ENCODE measurements at regions not wholly inside any gene's neighbourhood (a gene's known extent, or its start where the extent isn't known, plus 50 kb on each side); places are given as distances from the start of the nearest gene placed in this dataset.

DNA sequence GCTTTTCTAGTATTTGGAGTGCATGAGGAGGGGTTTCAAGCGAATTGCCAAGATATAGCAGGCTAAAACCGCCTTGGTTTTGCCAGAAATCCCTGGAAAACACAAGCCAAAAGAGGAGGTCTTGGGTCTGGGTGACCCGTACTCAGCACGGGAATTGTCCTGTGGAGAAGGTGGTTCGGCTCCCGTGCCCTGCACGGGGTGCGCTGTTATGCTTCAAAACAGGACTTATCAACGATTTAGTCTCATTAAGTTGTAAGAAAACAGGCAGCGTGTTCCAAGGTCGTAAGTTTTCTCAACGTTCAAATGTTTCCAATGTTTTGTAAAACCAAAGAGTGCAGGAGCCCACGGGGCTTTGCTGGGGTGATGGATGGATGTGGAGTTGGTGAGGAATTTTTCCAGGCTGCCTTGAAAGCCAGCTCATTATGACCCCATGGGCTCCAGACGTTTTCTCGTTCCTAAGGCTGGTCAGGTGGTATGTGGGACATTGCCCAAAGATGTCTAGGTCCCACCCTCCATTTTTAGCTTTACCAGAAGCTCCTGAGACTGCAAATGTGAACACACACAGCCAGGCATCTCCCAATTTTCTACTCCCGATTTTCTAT is 75.4 kb upstream of the CLDN14 start:
- DNase-seq (ENCODE audit: low read depth in 2 of 2) = no peak

DNA sequence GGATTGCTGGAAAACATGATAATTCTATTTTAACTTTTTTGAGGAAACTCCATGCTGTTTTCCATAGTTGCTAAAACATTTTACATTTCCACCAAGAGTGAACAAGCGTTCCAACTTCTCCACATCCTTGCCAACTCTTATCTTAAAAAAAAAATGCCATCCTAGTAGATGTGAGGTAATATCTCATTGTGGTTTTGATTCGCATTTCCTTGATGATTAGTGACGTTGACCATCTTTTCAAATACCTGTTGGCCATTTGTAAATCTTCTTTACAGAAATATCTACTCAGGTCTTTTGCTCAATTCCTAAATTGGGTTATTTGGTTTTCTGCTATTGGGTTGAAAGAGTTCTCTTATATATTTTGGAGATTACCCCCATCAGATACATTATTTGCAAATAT is 77.4 kb upstream of the CLDN14 start:
- DNase-seq (ENCODE audit: low read depth in 2 of 2) = no peak

DNA sequence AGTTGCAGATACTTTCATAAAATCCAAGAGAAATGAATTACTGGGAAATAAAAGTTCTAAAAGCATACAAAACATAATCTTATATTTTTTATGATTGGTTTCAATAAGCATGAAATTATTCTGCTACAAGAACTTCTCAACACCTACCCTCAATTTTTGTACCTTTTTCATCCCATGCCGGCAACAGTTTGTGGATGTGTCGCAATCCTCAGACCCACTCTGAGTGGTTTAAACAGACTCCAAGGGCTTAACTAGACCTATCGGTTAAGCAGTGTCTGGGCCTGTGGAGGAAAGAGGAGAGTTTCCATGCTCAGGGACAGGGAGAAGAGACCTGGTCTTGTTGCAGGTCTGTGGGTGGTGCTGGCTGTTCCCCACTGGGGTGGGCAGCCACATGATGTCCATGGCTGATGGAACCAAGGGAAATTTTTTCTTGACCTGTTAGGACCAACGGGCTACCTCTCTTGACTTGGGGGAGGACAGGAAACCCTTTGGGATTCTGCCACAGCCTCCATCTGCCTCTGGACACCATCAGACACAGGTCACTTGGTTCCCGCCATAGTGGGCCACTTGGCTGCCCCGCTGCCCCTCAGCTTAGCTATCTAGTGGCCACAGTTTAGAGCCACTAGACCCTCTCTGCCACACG is 81.1 kb upstream of the CLDN14 start:
- no peak for DNase-seq (ENCODE audit: low read depth in 2 of 2)

DNA sequence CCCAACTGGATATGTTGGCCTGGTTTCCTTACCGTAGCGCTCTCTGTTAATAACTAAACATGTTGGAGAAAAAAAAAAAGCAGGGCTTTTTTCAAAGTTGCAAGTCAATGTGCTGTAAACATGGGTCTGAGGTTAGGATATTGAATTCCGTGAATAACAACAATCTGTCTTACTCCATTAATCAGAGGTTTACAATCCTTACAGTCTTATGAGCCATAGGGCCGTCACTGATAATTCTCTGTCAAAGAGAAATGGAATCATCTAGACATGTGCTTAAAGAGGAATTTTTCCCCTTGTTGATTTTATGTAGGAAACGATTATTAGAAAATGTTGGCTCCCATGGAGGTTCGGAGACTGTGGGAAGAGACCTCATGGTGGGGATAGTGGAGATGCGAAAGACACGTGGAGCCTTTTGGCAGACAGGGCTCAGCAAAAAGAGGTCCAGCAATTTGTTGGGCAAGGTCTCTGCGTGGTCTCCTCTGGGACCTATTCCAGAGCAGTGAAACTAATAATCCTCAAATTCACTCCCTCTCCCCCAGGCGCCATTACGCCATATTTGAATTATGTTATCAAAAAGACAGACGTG is 83.5 kb upstream of the CLDN14 start:
- peak; percentile 85 to 88 for DNase-seq (ENCODE audit: low read depth in 2 of 2)

DNA sequence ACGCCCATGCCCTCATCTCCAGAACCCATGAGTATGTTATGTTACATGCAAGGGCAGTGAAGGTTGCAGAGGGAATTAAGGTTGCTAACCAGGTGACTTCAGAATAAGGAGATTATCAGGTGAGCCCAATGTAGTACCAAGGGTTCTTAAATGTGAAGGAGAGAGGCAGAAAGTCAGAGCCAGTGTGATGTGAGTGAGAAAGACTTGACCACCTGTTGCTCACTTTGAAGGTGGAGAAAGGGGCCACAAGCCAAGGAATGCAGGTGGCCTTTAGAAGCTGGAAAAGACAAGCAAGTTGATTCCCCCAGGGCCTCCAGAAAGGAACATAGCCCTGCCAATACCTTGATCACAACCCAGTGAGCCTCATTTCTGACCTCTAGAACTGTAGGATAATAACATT is 84.7 kb upstream of the CLDN14 start:
- DNase-seq (ENCODE audit: low read depth in 2 of 2) = no peak

DNA sequence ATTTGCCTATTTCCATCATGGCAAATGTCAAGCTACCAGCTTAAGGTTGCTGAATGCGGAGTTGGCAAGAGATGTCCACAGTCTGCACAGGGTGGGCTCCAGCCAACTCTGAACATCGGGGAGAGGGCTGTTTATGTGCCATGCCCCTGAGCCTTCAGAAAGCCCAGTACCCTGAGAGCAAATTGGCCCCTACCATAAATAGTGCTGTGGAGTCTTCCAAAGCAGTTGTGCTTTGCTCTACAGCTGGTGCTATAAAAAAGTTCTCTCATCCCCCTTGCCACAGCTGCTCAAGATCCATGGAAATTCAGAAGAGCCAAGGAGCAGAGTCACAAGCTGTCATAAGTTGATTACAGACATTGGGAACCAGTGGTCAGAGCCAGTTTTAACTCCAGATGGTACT is 85.6 kb upstream of the CLDN14 start:
- DNase-seq (ENCODE audit: low read depth in 2 of 2) = no peak

DNA sequence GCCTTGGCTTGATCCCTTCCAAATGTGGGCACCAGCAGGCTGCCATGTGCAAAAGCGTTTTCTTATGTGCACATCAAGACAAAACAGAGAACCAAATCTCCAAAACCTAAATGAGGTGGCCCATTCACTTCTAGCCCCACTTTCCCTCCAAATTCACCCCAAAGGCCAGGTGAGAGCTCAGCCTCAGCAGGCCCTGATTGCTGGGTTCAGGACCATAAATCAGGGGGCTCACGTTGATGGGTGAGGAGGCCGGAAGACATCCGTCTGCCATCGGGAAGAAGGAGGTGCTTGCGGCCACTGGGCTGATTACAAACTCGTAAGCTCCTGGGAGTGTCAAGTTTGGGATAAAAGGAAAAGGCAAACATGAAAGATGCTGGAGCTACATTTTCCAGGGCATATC is 86.7 kb upstream of the CLDN14 start:
- no peak for DNase-seq (ENCODE audit: low read depth in 2 of 2)

DNA sequence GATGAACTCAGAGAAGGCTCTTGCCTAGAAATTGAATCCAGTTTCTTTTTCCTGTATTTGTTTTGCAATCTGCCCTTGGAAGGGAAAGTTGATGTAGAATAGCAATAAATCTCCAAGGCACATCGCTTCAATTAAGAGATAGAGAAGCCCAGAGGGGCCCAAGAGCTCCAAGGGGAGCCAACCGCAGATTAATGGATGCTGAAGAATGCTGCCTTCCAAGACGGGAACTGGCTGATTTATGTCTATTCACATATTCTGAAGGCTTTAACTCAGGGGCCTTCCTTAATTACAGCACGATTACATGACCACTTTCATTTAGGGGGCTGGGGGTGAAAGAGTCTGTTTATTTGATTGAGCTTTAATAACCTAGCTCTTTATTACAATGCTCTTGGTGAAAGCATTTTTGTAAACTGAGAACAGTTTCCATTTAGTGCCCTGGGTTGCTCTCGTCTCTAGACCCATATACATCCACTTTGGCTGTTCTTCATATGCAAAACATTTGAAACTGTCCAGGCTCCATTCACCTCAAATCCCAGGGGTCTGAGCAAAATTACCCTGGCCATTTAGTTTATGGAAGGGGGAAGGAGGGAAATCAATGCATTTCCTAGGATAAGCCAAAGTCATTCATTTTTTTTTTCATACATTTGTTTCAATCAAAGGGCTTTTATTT is 87.4 kb upstream of the CLDN14 start:
- peak; percentile 96 to 97 for DNase-seq (ENCODE audit: low read depth in 2 of 2)

DNA sequence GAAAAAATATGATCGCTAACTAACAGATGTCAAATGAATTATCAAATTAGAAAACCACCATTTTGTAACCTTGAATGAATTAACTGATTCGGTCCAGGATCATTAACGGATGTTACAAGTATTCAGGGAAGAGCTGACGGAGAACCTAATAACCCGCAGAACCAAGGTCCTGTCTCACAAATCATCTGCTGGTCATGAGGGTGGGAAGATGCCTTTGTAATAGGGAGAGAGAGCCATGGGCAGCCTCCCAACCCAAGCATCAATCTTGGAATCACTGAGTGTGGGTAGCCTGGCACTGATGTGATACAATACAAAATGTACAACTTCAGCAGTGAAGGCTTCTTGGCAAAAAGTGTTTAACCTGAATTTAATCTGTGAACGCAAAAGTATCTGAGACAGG is 89.6 kb upstream of the CLDN14 start:
- no peak for DNase-seq (ENCODE audit: low read depth in 2 of 2)

DNA sequence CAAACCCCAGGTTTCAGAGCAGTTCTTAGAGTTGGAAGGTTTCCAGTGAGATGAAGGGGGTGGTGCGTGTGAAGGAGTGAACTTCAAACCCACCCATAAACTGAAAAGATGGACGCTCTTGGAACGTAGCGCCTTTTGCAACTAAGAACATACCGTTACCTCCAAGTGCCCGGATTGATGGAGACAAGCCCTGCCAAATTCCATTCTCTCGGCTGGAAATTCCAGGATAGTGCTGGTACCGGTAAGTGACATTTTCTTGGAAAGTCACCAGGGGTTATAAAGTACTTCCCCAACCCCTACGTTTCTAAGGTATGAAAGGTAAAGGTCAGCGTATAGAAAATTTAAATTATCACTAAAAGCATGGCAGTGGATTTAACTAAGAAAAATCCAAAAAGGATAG is 91.6 kb upstream of the CLDN14 start:
- DNase-seq (ENCODE audit: low read depth in 2 of 2) = no peak

DNA sequence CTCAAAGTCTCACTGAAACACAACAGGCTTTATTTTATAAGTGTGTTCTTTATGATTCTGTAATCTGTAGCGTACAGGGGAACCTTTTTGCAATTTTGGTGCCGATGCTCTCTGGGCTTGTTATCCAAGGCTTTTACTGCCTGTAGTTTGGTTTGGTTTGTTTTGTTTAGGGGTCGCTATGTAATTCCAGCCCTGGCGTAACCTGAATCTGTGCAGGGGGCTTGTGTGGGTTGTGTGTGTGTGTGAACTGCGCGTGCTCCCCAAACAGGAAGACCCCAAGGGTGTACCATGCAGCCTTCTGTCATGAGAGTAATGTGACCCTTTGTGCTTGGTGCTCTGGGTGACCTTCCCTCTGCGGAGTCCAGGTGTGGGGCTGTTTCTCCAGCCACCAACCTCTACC is 92.1 kb upstream of the CLDN14 start:
- no peak for DNase-seq (ENCODE audit: low read depth in 2 of 2)

DNA sequence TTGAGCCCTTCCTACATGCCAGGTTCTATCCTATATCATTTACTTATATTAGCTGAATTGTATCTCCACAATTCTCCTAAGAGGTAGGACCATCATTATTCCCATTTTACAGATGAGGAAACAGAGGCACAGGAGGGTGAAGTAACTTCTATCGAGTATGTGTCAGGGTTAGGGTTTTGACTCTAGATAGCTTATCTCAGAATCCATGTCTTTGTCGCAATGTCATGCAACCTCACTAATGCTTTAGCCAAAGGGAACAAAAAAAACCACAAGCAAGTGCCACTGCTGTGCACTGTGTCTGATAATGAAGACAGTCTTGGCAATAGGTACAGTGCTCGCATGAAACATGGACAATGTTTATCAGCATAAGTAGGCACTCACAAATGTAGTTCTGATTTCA is 95.4 kb upstream of the CLDN14 start:
- DNase-seq (ENCODE audit: low read depth in 2 of 2) = no peak

DNA sequence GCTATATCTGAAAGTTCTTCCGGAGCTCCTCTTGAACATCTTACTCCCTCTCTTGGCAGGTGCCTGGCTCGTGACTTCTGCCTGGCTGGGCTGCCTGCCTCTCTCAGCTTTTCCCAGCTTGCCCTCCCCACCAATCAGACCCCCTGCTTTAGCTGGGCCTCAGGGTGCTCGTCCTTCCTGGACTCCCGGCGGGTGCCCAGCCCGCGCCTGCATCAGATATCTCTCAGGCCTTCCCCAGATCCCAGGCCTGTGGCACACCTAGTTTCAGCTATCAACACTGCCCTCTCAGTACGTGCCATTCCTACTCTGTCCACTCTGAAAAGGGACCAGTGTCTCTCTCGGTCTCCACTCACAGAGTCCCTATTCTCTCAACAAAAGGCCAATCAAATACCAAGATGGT is 96.5 kb upstream of the CLDN14 start:
- DNase-seq (ENCODE audit: low read depth in 2 of 2) = no peak

DNA sequence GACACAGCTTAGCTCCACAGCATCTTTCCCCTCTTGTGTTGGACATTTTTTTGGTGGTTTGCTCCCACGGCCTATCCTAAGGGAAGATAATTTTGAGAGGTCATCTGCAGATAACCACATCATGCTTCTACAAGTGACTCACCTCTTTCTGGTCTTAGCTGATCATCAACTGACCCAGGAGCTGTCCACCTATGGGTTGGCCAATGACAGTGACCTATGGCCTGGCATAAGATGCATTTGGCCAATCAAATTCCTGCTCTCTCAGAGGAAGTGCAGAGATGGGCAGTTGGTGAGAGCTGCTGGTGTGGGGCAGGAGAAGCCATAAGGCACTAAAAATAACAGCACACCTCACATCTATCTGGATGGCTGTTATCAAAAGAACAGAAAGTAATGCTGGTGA is 100.0 kb upstream of the CLDN14 start:
- no peak for DNase-seq (ENCODE audit: low read depth in 2 of 2)

DNA sequence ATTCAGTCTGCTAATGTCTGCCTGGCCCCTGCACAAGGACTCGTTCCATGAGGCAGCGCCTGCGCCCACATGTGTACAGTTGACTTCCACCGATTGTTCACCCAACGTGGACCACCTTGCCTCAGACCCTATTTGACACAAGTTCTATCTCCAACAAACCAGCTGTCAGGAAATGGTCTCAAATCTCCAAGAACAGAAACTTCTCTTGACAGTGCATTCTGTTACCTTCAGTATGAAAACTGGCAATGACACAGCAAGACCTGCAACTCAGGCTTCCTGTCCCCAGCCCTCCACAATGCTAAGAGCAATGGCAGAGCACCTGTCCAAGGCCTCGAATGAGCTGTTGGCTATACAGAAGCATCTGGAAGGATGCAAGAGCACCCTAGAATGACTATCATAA is 102.3 kb upstream of the CLDN14 start:
- no peak for DNase-seq (ENCODE audit: low read depth in 2 of 2)

DNA sequence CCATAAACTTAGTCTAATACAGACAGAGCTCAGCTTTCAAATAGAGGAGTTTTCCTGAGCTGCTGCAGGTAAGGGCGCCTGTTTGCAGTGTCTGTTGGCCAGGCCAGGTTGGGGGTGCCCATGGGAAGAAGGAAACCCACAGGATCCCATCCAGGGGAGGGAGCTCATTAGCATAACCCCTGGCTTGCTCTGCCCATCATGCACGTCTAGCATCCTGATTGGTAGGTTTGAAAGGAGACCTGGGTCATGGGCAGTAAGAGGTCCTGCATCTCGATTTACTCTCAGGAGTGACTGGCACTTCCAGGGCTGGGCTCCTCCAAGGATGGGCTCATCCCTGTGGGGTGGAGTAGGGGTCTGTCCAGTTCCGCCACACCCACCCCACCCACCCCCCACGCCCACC is 103.7 kb upstream of the CLDN14 start:
- no peak for DNase-seq (ENCODE audit: low read depth in 2 of 2)

DNA sequence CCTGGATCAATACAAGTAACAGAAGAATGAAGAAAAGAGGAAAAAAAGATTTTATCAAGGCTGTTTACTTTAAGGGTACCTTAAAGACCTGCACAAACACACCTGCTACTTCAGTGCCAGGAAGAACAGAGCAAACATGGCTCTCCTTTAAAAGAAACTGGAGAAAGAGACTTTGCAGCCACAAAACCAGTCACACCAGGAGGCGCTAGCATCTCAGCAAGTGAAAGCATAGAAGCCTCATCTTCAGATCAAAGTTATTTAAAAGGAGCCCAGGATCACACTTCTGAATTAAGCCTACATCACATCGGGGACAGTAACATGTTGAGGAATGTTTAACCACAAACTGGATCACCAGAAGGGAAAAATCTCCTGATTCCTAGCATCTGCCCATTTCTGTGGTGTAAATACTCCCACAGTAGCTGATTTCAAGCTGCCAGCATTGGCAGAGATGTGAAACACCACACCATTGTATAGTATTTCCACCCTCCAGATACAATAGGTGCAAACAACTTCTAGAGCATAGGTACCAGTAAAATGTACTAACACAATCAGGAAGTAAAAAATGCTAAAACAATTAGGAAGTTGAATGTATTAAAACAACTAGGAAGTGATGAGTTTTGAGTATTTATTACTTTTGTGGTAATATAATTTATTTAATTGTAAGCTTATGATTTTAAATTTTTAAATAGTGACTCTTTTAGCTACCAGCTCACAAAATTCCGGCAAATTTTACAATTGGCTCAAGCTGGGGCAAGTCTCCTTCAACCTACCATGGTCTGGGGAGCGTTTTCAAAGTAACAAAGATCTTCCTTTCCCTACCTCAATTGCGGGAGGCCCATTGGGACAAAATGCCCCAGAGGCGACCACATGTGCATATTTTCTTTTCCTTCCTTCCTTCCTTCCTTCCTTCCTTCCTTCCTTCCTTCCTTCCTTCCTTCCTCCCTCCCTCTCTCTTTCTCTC is 105.3 kb upstream of the CLDN14 start:
- no peak for DNase-seq (ENCODE audit: low read depth in 2 of 2)

DNA sequence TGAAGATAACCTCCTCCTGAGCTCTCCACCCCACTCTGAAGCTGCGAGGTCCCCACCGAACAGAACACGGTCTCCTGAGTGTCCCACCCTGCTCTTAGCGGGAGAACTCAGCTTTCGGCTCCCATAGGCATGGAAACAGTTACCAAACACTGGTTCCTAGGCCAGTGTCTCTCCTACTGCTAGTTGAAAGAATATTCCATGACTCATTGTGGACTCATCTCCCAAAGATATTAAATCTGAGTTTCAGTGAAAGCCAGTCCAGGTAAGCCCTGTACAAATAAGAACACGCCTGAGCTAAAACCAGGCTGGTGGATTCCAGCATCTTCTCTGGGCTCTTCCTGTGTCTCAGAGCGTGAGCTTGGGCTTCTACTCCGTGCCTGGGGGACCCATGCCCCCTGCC is 107.5 kb upstream of the CLDN14 start:
- DNase-seq (ENCODE audit: low read depth in 2 of 2) = no peak

DNA sequence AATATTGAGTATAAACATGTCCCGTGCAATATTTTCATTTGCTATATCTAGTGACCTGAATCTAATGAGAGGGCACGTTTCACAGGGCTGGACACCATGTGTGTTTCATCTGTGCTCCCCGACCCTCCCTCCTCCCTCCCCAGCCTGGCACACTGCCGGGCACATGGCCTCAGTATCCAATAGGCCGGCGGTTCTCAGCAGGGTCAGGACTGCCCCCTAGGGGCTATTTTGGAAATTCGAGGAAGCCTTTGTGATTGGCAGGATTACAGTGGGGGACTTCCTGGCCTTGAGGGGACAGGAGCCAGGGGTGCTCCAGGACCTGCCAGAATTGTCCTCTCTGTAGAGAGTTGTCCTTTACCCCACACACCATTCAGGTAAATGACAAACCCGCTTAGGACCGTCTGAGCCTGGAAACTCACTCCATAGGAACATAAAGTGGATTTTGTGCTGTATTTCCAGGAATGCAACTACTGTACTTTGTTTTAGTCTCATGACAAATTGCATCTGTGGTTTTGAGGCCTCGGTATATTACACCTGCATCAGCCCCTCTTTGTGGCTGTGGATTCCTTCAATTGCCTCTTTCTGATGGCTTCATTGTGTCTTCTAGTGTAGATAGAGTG is 109.5 kb upstream of the SIM2 start:
- peak; percentile 20 to 25 for DNase-seq (ENCODE audit: low read depth in 2 of 2)

DNA sequence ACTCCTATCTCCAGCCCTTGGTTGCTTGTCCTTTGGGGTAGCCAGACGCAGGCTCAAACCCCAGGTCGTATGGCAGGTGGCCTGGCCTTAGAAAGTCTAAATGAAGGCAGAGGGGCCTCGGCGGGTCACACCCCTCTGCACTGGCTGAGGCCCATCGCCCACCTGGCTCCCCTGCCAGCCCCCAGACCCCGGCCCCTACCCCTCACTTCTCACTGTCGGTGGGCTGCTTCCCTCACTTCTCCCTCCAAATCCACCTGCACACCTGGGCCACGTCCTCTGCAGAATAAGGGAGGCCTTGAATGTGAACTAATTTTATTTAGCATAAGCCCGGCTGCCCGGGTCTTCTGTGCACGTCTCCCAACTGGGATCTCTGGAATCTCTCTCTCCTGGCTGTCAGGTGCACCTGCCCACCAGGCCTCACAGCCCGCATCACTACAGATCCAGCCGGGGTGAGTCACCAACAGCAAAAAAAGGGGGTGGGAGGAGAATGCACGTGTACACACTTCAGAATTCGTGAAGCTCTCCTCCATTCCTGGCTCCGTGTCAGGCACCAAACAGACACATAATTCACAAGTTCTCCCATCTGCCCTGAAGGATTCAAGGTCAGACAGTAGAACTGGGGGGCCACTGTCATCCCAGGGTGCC is 107.5 kb upstream of the SIM2 start:
- no peak for DNase-seq (ENCODE audit: low read depth in 2 of 2)

DNA sequence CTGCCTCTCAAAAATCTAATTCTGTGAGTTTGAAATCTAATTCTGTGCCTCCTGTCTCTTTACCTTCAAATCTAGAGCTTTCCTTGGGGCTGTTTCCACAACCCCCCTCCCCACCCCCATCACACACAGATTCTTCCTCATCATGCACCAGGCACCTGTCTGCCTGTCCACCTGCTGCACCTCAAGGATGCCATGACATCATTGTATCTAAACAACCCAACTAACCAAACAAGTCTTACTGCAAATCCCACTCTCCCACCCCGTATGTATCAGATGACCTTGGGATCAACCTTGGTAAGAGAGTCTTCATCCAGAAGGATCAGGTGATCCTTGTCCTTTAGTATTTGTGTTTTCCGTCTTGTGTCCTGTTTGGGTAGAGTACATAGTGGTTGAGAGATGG is 102.7 kb upstream of the SIM2 start:
- no peak for DNase-seq (ENCODE audit: low read depth in 2 of 2)

All from fibroblast of skin of left quadriceps (primary cell).